Vagina (tissue), 2 donors: ENCODE measurements at regions not wholly inside any gene's neighbourhood (a gene's known extent, or its start where the extent isn't known, plus 50 kb on each side); places are given as distances from the start of the nearest gene placed in this dataset.

Experiments
- DNase-seq, 2 donors: peaks; one replicate each; pipeline ENCODE4 v3.0.0-alpha.2; 2017; ENCODE audit errors: extremely low spot score in 2 of 2
- H3K27ac ChIP-seq: fragments of 200-600 bp; sonication (generic); one replicate; pipeline ENCODE4 v1.5.1; 2019
- H3K27me3 ChIP-seq: fragments of 200-600 bp; sonication (generic); one replicate; pipeline ENCODE4 v1.5.1; 2019
- H3K36me3 ChIP-seq, 2 donors: fragments of 200-600 bp; sonication (generic); one replicate each; pipeline ENCODE4 v1.5.1; 2017 to 2019
- H3K4me1 ChIP-seq: fragments of 200-600 bp; sonication (generic); one replicate; pipeline ENCODE4 v1.5.1; 2019
- H3K4me3 ChIP-seq, 2 donors: fragments of 200-600 bp; sonication (generic); 1 replicate in 1 of 2; 2 replicates in 1 of 2; pipeline ENCODE4 v1.5.1; 2016 to 2019
- H3K9me3 ChIP-seq: fragments of 200-600 bp; sonication (generic); one replicate; pipeline ENCODE4 v1.5.1; 2019
- CTCF ChIP-seq, 3 experiments: fragments of 450-650 bp in 2 of 3; fragments of 200-600 bp in 1 of 3; sonication (generic) in 1 of 3; IDR thresholded peaks; one replicate each; pipeline ENCODE4 v1.5.1; 2017 to 2019; ENCODE audit warnings: antibody characterized with exemption in 3 of 3, mild to moderate bottlenecking in 2 of 3, moderate library complexity in 2 of 3
- POLR2A ChIP-seq, 2 donors: fragments of 450-650 bp; IDR thresholded peaks; one replicate each; pipeline ENCODE4 v1.6.1; 2017; ENCODE audit warnings: antibody characterized with exemption in 2 of 2, mild to moderate bottlenecking in 2 of 2, moderate library complexity in 2 of 2
- POLR2AphosphoS5 ChIP-seq, 2 donors: sonication (generic); formaldehyde crosslinking; IDR thresholded peaks; one replicate each; pipeline ENCODE4 v1.9.0; 2017; ENCODE audit warnings: antibody characterized with exemption in 2 of 2, mild to moderate bottlenecking in 2 of 2, low read depth in 1 of 2; ENCODE audit not compliant: insufficient read depth in 1 of 2
- intact Hi-C: fragments of 100-400 bp; cut with DNase I; formaldehyde crosslinking; loops from one replicate; pipeline ENCODE4 v1.15.1; 2023

- no peak for TF ChIP-seq POLR2AphosphoS5 (IDR thresholded peaks at IDR 0.05; ENCODE audit: insufficient read depth in 1 of 2, low read depth in 1 of 2)
- TF ChIP-seq POLR2A (IDR thresholded peaks at IDR 0.05), result no peak
- TF ChIP-seq CTCF (IDR thresholded peaks at IDR 0.05), result no peak
- H3K9me3 ChIP-seq, result no peaks in the 10 kb centered on the region
- H3K27ac ChIP-seq, result no peak overlapping the region
- H3K36me3 ChIP-seq, result no peaks in the 10 kb centered on the region
- no peaks in the 10 kb centered on the region for H3K27me3 ChIP-seq
- H3K4me3 ChIP-seq, result no peak overlapping the region
- no peaks in the 10 kb centered on the region for H3K4me1 ChIP-seq
- intact Hi-C loops, result no loop called here
- no peak for DNase-seq
These were observed 203.9 kb downstream of the HAO1 start for GRCh38 chr20:7736336-7736735.

- Histone ChIP-seq H3K9me3 (no peaks in the 10 kb centered on the region), H3K36me3 (no peaks in the 10 kb centered on the region), H3K4me3 (no peak overlapping the region), H3K27ac (no peak overlapping the region), H3K27me3 (no peaks in the 10 kb centered on the region), H3K4me1 (no peaks in the 10 kb centered on the region)
- TF ChIP-seq POLR2A (IDR thresholded peaks at IDR 0.05) (no peak), CTCF (IDR thresholded peaks at IDR 0.05) (no peak), POLR2AphosphoS5 (IDR thresholded peaks at IDR 0.05; ENCODE audit: insufficient read depth in 1 of 2, low read depth in 1 of 2) (no peak)
- DNase-seq, result no peak
- intact Hi-C loops, result no loop called here
These were observed 198.4 kb downstream of the HAO1 start for GRCh38 chr20:7741866-7742265.

GRCh38 chr20:7742479-7742878 lies 197.8 kb downstream of the HAO1 start:
- no peak for TF ChIP-seq POLR2A (IDR thresholded peaks at IDR 0.05)
- TF ChIP-seq POLR2AphosphoS5 (IDR thresholded peaks at IDR 0.05; ENCODE audit: insufficient read depth in 1 of 2, low read depth in 1 of 2), result no peak
- no peak for TF ChIP-seq CTCF (IDR thresholded peaks at IDR 0.05)
- H3K4me3 ChIP-seq, result no peak overlapping the region
- DNase-seq, result no peak
- H3K27ac ChIP-seq, result no peak overlapping the region
- no peaks in the 10 kb centered on the region for H3K36me3 ChIP-seq
- H3K4me1 ChIP-seq, result no peaks in the 10 kb centered on the region
- H3K27me3 ChIP-seq, result no peaks in the 10 kb centered on the region
- intact Hi-C loops, result no loop called here
- H3K9me3 ChIP-seq, result no peaks in the 10 kb centered on the region

GRCh38 chr20:7744411-7744810 lies 195.8 kb downstream of the HAO1 start:
- DNase-seq, result no peak
- Histone ChIP-seq H3K27ac (no peak overlapping the region), H3K9me3 (no peaks in the 10 kb centered on the region), H3K36me3 (no peaks in the 10 kb centered on the region), H3K4me3 (no peak overlapping the region), H3K4me1 (no peaks in the 10 kb centered on the region), H3K27me3 (no peaks in the 10 kb centered on the region)
- no peak for TF ChIP-seq POLR2A (IDR thresholded peaks at IDR 0.05)
- no peak for TF ChIP-seq CTCF (IDR thresholded peaks at IDR 0.05)
- TF ChIP-seq POLR2AphosphoS5 (IDR thresholded peaks at IDR 0.05; ENCODE audit: insufficient read depth in 1 of 2, low read depth in 1 of 2), result no peak
- intact Hi-C loops, result no loop called here

GRCh38 chr20:7748624-7749023 lies 191.6 kb downstream of the HAO1 start:
- Histone ChIP-seq H3K9me3 (no peaks in the 10 kb centered on the region), H3K27me3 (no peaks in the 10 kb centered on the region)

More at GRCh38 chr20:7748624-7749023, 191.6 kb downstream of the HAO1 start:
- DNase-seq, result no peak
- intact Hi-C loops, result no loop called here
- Histone ChIP-seq H3K27ac (no peak overlapping the region), H3K36me3 (no peaks in the 10 kb centered on the region), H3K4me1 (no peaks in the 10 kb centered on the region), H3K4me3 (no peak overlapping the region)
- TF ChIP-seq POLR2A (IDR thresholded peaks at IDR 0.05), result no peak
- no peak for TF ChIP-seq POLR2AphosphoS5 (IDR thresholded peaks at IDR 0.05; ENCODE audit: insufficient read depth in 1 of 2, low read depth in 1 of 2)
- TF ChIP-seq CTCF (IDR thresholded peaks at IDR 0.05), result no peak
